GM18907 (cell line): ENCODE measurements at regions not wholly inside any gene's neighbourhood (a gene's known extent, or its start where the extent isn't known, plus 50 kb on each side); places are given as distances from the start of the nearest gene placed in this dataset.
A peak's percentile ranks its signal among the peaks of the same experiment; 100 is the strongest.
"Not testable (repeated sequence)": the region's sequence is repeated elsewhere in the genome, so short reads cannot be mapped to it uniquely, and the experiment has no call there.

Experiments used
- ATAC-seq: cut with Tn5 transposase; IDR thresholded peaks from one replicate; pipeline ENCODE4 v1.9.1; 2021; ENCODE audit warnings: mild to moderate bottlenecking, moderate library complexity; ENCODE audit not compliant: unreplicated experiment

DNA sequence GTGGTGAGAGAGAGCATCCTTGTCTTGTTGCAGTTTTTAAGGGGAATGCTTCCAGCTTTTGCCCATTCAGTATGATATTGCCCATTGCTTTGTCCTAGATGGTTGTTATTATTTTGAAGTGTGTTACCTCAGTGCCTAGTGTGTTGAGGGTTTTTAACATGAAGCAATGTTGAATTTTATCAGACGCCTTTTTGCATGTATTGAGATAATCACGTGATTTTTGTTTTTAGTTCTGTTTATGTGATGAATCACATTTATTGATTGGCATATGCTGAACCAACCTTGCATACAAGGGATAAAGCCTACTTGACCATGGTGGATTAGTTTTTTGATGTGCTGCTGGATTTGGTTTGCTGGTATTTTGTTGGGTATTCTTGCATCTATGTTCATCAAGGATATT is 302.3 kb upstream of the G2E3 start:
- no peak for ATAC-seq

DNA sequence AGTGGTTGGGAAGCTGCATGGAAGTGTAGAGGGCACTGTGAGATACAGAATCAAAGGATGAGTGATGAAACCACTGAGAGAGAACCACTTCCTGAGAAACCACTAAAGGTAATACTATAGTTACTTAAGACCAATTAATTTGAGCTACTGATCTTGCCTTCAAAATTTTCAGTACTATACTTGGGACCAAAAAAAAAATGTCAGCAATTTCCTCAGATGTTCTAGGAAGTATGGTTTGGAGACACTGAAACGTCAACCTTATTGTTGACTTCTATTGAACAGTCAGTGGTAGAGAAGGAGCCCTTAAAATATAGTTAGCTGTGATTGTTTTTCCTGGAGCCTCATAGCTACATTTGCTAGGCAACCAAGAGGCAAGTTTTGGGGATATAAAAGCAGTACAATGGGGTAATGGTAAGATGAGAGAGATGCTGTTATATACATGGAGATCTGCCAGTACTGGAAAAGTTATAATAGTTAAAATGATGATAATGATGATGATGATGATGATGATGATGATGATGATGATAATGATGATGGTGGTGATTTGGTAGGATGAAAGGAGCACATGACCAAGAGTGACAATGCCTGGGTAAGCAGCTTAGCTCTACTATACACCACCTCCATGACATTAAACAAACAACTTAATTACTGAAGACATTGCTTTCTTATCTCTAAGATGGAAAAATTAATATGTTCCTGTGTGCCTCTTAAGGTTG is 300.9 kb upstream of the G2E3 start:
- no peak for ATAC-seq

DNA sequence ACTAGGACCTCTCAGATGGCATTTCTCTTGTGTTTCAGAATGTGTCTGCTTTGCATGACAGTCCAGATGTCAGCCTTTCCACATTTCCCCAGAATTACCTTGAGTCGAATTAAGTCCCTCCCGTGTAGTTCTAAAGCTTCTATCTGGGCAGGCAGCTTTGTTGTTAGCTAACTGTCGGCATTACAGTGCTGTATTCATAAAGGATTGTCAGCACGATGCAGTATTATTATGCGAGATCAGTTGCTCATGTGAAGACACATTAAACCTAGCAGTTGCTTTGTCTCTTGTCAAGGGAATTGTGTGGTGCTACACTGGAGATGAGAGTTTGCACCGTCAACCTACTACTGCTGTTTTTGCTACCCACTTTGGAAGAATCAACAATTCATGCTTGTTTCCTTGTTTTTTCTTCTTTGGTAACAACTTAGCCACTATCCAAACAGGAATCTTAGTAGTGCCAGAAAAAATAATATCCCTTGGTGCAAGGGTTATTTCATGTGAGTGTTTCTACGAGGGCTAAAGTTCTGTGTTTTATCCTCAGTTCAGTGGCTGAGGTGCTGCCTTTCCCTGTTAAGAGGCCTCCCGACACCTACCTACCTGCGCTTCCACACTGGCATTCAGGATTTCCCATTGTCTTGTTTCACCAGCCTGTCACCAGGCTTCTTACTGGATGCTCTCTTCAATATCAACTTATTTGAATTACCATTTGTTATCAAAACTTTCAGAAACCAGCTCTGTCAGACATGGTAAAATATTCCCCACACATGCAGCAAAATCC is 297.9 kb upstream of the G2E3 start:
- ATAC-seq: no peak

DNA sequence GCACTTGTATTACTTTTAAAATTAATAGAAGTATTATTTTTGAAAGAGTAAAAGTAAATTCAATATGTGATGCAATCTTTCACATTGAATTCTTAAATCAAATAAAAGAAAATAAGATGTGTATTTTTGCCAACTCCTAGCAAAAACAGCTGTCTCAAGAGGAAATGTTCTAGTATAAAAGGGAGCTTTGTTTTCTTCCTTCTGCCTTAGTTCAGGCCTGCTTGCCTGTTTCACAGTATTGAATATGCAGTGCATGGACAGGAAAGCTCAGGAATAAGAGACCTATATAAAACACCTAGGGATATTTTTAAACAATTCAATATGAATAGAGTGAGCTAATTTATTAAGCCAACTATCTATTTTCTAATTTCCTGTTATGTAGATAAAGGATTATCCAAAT is 294.8 kb upstream of the G2E3 start:
- no peak for ATAC-seq

DNA sequence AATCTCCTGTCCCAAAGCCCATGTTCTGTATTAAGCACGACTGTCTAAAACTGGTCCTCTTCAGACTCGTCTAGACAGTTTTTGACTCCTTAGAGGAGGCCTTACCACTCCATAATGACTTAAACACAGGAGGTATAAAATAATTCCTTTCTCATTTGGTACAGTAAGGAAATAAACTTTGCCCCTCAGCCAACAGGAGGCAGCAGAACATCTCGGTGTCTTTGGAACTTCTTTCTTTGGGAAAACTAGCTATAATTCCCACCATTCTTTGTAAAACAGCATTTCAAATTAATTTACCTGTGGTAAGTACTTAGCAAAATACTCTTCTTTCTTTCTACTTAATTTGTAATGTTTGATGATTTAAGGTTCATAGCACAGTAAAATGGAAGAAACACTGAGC is 292.7 kb upstream of the G2E3 start:
- ATAC-seq: no peak

DNA sequence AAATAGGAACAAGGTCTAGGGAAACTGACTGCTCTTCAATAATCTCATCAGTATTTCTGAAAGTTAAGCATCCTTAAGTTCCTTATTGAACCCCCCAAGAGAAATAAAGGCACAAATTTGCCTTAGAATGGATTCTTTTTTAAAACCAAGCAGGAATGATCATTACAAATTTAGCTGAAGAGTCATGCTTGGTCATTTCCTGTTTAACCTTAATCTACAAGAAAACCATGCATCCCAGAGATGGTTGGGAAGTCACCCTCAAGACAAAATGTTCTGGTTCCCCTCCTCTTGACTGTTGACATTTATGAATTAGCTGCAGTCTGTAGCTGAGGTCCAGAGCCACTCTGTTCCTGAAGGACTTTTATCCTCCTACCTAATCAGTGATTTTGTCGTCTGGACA is 291.8 kb upstream of the G2E3 start:
- ATAC-seq: no peak

DNA sequence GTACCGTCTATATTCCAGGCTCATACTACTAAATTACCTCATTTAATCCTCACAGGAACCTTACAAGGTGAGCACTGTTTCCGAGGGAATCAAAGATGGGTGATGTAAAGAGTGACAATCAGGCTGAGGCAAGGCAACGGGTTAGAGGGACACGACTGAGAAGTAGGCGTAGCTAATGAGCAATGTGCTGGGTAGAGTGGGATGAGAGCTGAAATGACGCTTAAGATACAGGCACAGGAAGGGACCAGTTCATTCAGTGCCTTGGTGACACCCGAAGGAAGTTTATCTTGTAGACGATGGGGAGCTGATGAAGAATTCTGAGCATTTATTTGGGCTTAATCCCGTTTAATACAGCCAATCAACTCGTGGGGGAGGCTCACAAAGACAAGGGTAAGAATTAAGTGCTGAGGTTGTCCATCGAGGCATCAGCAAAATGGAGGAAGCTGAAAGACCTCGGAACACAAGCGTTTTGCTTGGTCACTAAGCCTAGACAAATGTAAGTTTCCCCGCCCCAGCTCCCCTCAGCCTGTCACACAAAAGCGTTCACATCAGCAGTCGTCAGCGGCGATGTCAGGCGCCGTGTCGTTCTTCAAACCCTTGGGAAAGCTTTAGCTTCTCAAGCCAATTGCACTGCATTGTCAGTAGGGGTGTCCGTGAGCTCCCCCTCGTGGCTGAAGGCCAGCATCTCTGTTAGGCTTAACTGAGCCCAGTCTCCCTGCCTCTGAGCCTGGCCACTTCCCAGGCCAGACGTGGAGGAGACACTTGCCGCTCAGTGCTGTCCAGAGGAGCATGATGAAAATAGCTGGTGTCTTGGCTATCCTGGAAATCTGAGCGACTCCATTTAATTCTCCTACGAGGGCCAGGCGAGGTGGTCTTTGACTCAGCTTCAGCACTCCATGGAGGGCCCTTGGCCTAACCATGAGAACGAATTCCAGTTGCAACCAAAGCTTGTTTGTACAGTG is 288.5 kb upstream of the G2E3 start:
- ATAC-seq: peak; percentile 99

DNA sequence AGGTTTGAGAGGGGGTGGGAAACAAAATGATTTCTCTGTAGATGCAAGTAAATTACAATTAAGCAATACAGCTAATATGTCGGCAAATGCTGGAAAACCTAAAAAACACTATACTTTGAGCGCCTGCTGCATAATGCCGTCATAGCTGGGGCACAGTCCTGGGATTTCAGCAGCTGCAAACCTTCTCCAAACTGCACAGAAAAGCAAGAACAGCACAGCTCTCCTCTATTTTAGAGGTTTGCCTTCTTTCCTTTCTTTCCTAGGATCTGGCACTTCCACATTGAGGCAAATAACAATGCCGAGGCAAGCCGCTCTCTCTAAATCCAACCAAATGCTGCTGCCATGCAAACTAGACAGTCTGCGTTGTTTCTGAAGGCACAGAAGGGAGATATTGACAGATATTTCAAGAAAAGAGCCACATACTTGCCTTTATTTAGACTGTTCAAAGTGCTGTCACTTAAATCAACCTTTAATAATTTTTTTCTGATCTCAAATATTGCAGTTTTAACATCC is 287.1 kb upstream of the G2E3 start:
- ATAC-seq: no peak

DNA sequence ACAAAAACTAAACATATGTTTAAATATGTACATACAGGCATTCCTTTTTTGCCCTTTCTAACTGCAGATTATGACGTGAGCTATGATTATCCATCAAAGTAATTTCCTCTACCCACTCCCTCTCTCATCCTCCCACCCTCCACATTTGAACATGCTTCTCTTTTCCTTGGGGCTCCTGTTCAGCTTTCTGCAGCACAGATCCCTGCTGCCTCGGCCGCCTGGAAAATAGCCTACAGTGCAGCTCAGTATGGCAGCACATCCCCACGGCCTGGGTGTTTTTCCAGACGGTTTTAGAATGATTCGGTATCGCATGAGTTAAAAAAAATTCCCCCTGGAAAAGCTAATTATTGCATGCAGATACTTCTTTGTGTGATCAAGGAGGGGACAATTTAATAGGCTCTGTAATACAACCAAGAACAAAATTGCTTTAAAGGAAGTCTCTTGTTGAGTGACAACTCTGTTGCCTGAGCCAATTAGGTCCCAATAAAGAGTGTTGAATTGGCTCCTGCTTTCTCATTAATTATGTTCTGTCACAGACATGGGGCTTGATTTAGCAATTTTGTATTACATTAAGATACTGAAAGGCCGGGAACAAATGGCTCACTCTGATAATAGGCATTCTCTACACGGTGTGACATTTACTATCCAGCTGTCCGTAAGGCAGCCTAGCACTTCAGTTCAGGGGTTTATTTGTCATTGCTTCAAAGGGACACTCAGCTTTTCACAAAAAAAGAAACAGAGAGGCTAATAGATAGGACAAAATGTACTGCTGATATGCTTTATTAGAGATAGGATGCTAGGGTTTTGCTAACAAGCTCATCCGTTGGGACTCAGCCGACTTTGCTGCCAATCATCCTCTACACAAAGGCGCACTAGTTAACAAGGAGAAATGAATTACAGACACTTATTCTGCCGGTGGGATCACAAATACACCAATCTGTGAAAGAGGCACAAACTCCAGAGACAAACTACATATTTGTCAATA is 285.8 kb upstream of the G2E3 start:
- ATAC-seq: no peak

DNA sequence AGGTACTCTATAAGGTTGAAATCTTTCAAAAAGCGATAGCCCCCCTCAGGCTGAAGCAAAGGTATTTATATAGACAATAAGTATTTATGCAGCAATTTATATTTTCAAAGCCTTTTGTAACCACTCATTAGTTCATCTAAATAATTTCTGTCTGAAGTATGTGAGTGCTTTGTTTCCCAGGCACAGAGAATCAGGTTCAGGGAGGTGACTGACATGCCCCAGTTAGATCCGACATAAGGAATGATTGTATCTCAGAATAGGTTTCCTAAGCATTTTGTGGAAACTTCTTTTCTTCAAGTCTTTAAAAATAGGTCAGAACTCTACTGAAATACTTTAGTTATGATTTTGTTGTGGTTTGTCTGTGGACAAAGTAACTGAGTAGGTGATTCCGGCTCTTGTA is 283.4 kb upstream of the G2E3 start:
- no peak for ATAC-seq

DNA sequence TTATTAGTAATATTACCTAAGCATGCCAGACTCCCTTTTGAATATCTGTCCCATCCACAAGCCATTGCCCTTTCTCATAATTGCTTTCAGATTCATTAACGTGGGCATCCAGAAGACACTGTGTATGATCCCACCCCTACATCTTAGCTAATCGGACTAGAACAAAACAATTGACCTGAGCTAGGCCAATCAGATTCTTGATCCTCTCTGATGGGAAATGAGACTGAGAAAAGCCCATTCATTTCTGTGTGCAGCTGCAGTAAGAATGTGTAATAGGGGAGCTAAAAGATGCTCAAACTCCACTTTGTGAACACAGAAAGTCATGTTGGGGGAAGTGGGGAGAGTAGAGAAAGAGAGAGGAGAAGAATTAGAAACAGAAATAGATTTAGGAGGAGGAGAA is 281.7 kb upstream of the G2E3 start:
- ATAC-seq: no peak

DNA sequence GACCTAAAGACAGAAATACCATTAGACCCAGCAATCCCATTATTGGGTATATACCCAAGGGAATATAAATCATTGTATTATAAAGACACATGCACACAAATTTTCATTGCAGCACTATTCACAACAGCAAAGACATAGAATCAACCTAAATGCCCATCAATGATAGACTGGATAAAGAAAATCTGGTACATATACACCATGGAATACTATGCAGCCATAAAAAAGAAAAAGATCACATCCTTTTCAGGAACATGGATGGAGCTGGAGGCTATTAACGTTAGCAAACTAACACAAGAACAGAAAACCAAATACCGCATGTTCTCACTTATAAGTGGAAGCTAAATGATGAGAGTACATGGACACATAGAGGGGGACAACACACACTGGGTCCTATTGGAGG is 280.1 kb upstream of the G2E3 start:
- ATAC-seq: not testable (repeated sequence)

DNA sequence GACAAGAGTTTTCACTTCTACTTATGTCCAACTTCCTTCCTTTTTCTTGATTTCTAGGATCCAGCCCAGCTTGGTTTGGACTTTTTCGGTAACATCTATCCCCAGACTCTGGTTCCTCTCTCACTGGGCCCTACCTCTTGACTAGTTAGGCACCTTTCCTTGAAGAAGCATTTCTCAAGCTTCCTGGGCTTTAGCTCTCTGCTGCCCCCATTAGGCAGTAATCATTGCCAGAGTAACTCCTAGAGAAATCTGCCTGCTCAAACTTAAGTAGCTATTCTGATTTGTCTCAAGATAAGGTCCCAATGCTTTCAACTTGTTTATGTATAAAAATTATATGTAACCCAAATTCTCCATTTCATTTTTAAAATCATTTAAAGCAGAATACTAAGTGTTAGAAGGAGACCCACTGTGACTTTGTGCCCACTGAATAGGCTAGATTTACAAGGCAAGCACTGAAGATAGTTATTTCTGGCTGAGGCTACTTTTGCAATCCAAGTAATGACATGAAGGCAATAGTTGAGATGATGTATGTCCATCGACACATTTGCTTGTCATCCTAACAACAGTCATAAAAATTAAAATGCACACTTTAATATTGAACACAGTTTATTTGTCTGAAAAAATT is 275.0 kb upstream of the G2E3 start:
- peak; percentile 62 for ATAC-seq

DNA sequence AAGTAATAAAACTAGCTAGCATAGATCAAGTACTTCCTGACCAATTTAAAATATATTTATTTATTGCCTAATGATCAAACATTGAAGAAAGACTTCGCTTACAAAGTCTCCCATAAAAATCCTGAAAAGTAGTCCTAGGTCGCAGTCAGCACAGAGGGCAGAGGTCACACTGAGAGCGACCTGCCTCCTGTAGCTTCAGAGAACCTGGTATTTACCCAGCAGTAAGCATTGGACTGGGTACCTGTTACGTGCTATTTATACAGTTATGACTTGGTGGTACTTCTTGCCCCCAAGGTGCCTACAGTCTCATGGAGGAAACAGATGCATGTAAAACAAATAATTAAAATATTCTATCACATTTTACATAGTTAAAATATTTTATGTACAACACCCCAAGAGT is 274.1 kb upstream of the G2E3 start:
- no peak for ATAC-seq

DNA sequence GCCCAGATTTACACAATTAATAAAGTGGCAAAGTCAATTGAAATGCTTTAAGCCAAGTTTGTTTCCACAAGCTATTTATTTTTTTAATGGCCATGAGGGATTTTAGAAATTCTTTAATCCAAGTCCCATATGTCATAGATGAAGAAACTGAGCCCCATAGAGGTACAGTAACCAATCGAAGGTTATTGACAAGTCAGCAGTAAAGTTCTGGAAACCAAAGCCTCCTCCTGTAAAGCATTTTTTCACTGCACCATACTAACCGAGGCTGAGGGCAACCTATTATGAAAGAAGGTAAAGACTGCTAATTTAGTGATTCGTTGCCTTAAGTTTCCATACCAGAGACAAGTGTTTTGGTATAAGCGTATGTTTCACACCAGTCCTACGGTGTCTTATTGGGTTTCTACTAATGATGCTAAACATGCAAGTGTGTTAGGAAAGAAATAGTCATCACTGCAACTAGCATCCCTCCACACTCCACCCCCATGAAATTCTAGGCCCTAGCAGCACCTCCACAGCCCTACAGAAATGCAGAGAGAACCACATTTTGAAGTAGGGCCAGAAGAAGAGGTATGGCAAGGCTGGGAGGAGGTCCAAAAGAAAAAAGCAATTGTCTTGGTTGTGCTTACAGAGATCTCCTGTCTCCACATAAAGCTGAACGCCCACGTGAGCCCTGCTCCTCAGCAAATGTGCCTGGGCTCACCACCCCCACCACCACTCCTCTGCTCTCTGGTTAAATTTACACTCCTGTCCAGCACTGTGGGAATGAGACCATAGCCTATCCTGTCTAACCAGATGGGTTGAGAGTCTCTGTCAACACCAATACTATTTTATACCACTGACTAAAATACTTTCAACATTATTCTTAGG is 271.1 kb upstream of the G2E3 start:
- ATAC-seq: no peak

DNA sequence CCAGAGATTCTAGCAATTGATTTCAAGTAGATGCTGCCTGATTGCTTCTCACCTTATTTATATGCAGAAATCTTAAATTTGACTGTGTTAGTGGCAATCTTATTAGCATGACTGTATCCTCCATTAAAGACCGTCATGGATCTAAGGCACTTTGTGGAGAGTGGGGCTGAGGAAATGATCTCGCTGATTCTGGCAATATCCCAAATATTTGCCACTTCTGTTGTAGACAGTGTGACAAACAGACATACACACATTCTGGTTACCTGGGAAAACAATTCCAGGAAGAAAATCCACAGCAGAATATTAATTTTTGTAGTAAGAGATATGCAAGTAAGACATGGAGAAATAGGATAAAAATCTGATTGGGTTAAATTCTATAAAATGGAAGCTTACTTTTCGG is 269.0 kb upstream of the G2E3 start:
- ATAC-seq: no peak

DNA sequence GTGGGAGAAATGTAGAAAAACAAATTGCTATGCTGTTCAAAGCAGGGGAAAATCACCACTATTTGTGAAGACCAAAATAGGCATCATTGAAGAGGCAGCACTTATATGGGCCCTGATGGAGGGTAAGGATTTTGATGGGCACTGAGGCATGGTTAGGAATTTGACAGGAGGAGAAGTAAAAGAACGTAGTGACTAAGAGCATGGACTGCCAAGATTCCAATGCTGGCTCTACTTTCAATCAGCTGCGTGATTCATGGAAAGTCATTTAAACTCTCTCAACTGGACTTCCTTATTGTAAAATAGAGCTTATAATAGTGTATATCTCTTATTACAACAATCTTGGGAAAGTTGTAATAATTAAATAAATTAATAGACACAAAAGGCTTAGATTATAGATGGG is 267.7 kb upstream of the G2E3 start:
- no peak for ATAC-seq

DNA sequence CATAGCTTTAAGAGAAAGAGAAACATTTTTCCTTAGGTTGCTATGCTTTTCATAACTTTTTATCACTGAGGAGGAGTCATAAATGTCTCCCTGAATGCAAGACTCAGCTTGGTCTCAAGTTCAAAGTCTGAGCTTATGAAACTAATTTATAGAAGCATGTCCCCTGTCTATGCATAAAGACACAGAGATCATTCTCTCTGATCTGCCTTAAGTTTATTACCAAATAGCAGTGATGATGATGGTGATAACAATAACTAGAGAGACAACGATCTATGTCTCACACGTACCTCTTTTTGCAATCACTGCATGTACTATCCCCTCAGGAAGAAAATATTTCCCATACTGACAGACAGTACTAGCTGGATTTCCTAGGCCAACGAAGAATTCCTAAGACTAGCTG is 266.4 kb upstream of the G2E3 start:
- no peak for ATAC-seq

DNA sequence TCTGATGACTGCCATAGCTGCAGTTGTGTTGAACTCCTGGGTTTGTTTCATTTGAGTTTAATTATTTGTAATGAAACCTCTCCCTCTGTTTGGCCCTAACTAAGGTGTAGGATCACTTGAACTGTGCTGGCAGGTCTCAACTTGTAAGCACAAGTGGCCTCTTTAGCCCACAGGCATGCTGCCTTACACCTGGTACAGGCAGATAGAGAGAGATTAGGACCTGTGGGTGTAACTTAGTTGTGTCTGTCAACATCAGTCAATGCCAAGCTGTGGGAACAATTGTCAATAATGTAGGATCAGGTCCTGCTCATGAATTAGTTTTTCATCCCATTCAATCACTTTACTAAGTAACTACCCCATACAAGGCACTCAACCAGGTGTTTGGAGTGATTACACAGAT is 263.0 kb upstream of the G2E3 start:
- no peak for ATAC-seq
